ENCODE measurements at regions not wholly inside any gene's neighbourhood (a gene's known extent, or its start where the extent isn't known, plus 50 kb on each side); places are given as distances from the start of the nearest gene placed in this dataset.
A peak's percentile ranks its signal among the peaks of the same experiment; 100 is the strongest.

- intact Hi-C loops (cut with DNase I), result no loop called here
- Histone ChIP-seq H3K4me3 (no peak overlapping the region), H3K9me3 (no peaks in the 10 kb centered on the region), H3K36me3 (no peaks in the 10 kb centered on the region), H3K4me1 (peaks cover 23% of the 10 kb centered on the region), H3K27ac (no peak overlapping the region), H3K27me3 (no peaks in the 10 kb centered on the region)
- ATAC-seq (no peak), DNase-seq (no peak)
- TF ChIP-seq, protein P1, sequence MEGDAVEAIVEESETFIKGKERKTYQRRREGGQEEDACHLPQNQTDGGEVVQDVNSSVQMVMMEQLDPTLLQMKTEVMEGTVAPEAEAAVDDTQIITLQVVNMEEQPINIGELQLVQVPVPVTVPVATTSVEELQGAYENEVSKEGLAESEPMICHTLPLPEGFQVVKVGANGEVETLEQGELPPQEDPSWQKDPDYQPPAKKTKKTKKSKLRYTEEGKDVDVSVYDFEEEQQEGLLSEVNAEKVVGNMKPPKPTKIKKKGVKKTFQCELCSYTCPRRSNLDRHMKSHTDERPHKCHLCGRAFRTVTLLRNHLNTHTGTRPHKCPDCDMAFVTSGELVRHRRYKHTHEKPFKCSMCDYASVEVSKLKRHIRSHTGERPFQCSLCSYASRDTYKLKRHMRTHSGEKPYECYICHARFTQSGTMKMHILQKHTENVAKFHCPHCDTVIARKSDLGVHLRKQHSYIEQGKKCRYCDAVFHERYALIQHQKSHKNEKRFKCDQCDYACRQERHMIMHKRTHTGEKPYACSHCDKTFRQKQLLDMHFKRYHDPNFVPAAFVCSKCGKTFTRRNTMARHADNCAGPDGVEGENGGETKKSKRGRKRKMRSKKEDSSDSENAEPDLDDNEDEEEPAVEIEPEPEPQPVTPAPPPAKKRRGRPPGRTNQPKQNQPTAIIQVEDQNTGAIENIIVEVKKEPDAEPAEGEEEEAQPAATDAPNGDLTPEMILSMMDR (IDR thresholded peaks at IDR 0.05), result no peak
These were observed 104.8 kb upstream of the SLC45A1 start for GRCh38 chr1:8213136-8213535.

GRCh38 chr1:8212580-8213031 lies 105.3 kb upstream of the SLC45A1 start:
- H3K27ac ChIP-seq, result peak overlapping the region; percentile 90
- intact Hi-C loops (cut with DNase I), result no loop called here
- TF ChIP-seq, protein P1 (IDR thresholded peaks at IDR 0.05), result no peak
- H3K4me1 ChIP-seq, result peaks cover 22% of the 10 kb centered on the region
- ATAC-seq (no peak), DNase-seq (no peak)
- H3K4me3 ChIP-seq, result no peak overlapping the region
- H3K27me3 ChIP-seq, result no peaks in the 10 kb centered on the region
- H3K36me3 ChIP-seq, result no peaks in the 10 kb centered on the region
- no peaks in the 10 kb centered on the region for H3K9me3 ChIP-seq

GRCh38 chr1:8211883-8212579 lies 105.9 kb upstream of the SLC45A1 start:
- H3K27ac ChIP-seq, result peak overlapping the region; percentile 90

DNA sequence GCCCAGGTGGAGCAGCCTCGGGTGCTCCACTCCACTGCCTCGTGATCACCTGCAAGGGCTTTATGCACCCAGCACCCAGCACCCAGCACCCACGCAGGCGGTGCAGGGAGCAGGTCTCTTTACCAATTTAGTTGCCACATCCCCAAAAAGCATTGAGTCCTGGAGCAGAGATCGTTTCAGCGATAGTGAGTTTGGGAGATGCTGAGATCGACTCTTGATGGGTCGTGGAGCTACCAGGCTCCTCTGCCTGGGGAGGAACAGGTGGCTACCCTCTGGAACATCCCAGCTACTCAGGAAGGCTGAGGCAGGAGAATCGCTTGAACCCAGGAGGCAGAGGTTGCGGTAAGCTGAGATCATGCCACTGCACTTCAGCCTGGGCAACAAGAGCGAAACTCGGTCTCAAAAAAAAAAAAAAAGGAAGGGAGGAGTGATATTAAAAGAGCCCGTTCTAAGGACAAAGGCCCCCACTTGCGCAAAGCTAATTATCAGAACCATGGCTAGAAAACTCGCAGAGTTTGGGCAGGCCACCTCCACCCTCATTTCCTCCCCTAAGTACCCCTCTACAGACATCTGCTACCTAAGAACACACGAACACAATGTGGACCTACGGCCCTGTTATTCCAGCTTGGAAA lies 106.5 kb upstream of the SLC45A1 start:
- H3K4me3 ChIP-seq, result peak overlapping the region; percentile 10
- H3K27ac ChIP-seq, result peak overlapping the region; percentile 90
- DNase-seq, result no peak
- intact Hi-C loops (cut with DNase I), result no loop called here
- TF ChIP-seq, protein P1 (IDR thresholded peaks at IDR 0.05), result no peak
- no peaks in the 10 kb centered on the region for H3K36me3 ChIP-seq
- no peaks in the 10 kb centered on the region for H3K27me3 ChIP-seq
- H3K9me3 ChIP-seq, result no peaks in the 10 kb centered on the region
- H3K4me1 ChIP-seq, result peaks cover 17% of the 10 kb centered on the region
- ATAC-seq, result peak; percentile 61

More at GRCh38 chr1:8211883-8212579, 105.9 kb upstream of the SLC45A1 start:
- H3K4me1 ChIP-seq, result peaks cover 22% of the 10 kb centered on the region
- TF ChIP-seq, protein P1 (IDR thresholded peaks at IDR 0.05), result no peak
- H3K36me3 ChIP-seq, result no peaks in the 10 kb centered on the region
- H3K27me3 ChIP-seq, result no peaks in the 10 kb centered on the region
- H3K4me3 ChIP-seq, result peak overlapping the region; percentile 10
- DNase-seq, result peak; percentile 85
- intact Hi-C loops (cut with DNase I), result no loop called here
- H3K9me3 ChIP-seq, result no peaks in the 10 kb centered on the region
- ATAC-seq, result peak; percentile 92

DNA sequence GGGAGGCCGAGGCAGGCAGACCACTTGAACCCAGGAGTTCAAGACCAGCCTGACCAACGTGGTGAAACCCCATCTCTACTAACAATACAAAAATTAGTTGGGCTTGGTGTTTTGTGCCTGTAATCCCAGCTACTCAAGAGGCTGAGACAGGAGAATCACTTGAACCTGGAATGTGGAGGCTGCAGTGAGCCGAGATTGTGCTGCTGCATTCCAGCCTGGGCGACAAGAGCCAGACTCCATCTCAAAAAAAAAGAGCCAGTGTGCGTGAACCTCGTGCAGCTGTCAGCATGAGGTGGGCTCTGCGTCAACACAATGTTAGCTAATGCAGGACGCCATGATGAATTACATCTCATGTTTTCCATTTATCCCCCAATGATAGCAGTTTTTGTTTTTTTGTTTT lies 110.7 kb upstream of the SLC45A1 start:
- H3K27ac ChIP-seq, result no peak overlapping the region
- H3K4me1 ChIP-seq, result peaks cover 24% of the 10 kb centered on the region
- H3K9me3 ChIP-seq, result no peaks in the 10 kb centered on the region
- DNase-seq, result no peak
- ATAC-seq, result no peak
- TF ChIP-seq, protein P1 (IDR thresholded peaks at IDR 0.05), result no peak
- no peaks in the 10 kb centered on the region for H3K27me3 ChIP-seq
- H3K36me3 ChIP-seq, result no peaks in the 10 kb centered on the region
- intact Hi-C loops (cut with DNase I), result no loop called here
- no peak overlapping the region for H3K4me3 ChIP-seq
